ENCODE measurements at regions not wholly inside any gene's neighbourhood (a gene's known extent, or its start where the extent isn't known, plus 50 kb on each side); places are given as distances from the start of the nearest gene placed in this dataset.

- DNase-seq, result no peak
Measured at GRCh38 chr13:83958531-83958930, 76.3 kb upstream of the SLITRK1 start.

- DNase-seq, result no peak
Measured at GRCh38 chr13:83955011-83955410, 72.7 kb upstream of the SLITRK1 start.

DNA sequence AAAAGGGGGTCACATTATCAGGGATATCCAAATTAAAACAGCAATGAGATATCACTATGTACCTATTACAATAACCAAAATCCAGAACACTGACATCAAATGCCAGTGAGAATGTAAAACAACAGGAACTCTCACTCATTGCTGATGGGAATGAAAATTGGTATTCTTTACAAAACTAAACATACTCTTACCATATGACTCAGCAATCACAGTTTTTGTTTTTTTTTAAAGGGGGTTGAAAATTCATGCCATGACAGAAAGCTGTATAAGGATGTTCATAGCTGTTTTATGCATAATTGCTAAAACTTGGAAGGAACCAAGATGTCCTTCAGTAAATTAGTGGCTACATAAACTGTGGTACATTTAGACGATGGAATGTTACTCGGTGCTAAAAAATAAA is 71.6 kb upstream of the SLITRK1 start:
- no peak for DNase-seq

GRCh38 chr13:83950293-83950692 is 68.0 kb upstream of the SLITRK1 start:
- no peak for DNase-seq

GRCh38 chr13:83943530-83944279 is 61.4 kb upstream of the SLITRK1 start:
- DNase-seq, result no peak

DNA sequence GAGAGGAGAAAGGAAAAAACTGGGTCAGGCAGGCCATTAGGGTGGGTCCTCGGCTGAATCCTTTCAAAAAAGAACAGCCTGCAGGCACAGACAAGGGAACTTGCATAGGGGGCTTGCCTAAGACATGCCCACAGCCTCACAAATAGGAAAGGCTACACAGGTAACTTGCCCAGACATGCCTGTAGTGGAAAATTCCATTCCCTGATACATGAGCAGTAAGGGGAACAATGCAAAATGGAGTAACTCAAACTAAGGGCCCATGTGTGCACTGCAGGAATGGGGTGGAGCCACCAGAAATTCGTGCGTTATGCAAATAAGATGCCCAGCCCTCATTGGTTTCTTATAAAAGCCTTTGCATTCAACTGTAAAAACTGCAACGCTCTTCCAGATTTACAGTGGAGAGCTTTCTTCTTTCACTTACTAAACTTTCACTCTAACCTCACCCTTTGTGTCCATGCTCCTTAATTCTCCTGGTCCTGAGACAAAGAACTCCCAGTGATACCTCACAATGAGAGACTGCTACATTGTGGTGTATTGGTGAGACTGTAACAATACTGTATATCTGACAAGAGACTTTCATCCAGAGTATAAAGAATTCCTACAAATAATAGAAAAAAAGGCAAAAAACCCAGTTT is 59.5 kb upstream of the SLITRK1 start:
- no peak for DNase-seq

DNA sequence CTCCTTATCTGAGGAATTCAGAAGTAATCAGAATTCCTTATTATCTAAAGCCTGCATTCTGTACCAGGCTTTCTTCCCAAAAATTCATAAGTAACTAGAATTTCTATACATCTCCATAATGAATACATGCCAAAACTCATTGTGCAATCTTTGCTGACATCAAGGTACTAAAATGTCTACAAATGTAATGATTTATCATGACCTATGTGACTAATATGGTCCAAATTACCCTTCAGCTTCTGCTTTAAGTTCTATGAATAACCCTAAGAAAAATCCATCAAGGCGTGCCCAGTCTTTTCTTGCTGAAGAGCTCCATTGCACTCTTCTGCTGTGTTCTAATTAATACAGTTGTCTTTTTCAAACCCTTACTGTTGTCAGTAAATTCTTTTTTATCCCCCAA is 58.5 kb upstream of the SLITRK1 start:
- no peak for DNase-seq

GRCh38 chr13:83937579-83937978 is 55.3 kb upstream of the SLITRK1 start:
- DNase-seq, result no peak

- DNase-seq, result no peak
Measured at GRCh38 chr13:83935566-83935965, 53.3 kb upstream of the SLITRK1 start.

Data from activated naive CD4-positive, alpha-beta T cell treated with Interleukin-2 at 50 U/mL for 16 hours (primary cell).